ENCODE measurements at regions not wholly inside any gene's neighbourhood (a gene's known extent, or its start where the extent isn't known, plus 50 kb on each side); places are given as distances from the start of the nearest gene placed in this dataset.

DNA sequence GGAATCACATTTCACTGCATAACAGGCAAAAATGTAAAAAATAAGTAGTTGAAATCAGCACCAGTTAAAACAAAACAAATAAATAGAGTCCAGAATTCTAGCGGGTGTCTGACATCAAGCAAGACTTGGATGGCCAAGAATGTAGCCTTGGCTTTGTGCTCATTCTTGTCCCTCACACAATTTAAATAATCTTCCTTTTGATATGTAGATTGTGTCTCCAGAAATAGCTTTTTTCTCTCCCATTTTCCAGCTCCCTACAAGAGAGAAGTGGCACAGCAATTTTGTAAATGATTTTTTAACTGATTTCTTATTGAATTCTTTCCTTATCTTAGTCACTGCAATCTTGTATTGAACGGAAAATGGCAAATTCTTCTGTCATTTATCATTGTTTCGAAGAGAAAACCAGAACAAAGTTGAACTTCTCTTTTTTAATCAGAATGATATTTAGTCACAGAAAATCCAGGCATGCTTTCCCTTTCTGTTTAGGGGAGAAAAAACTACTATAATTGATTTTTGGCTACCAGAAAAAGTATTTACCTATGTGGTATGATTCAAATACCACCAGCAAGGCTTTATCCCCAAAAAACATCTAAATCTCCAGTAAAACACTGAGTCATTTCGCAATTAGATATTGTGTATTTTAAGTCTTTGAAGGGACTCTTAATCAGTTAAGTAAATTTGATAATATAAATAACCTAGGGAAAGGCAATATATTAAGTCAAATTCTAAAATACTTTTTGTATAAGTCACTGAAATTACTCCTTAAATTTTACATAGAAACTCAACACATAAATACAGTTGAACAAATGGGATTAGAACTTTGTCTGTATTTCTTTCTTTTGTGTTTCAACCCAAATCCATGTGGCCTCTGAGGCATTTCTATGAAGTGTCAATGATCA is 481.7 kb downstream of the GBE1 start:
- no peak for TF ChIP-seq CTCF (IDR thresholded peaks at IDR 0.05; ENCODE audit: insufficient read depth, low read length, poor library complexity, severe bottlenecking)
- Histone ChIP-seq H3K36me3 (ENCODE audit: control insufficient read depth, insufficient read depth, low read length) (no peaks in the 10 kb centered on the region), H3K27me3 (replicated peaks; ENCODE audit: control insufficient read depth, insufficient read depth, low read length) (no peaks in the 10 kb centered on the region), H3K4me3 (replicated peaks; ENCODE audit: low read depth, low read length) (no peak overlapping the region)
- no peak for DNase-seq (ENCODE audit: extremely low read depth, insufficient read length)

DNA sequence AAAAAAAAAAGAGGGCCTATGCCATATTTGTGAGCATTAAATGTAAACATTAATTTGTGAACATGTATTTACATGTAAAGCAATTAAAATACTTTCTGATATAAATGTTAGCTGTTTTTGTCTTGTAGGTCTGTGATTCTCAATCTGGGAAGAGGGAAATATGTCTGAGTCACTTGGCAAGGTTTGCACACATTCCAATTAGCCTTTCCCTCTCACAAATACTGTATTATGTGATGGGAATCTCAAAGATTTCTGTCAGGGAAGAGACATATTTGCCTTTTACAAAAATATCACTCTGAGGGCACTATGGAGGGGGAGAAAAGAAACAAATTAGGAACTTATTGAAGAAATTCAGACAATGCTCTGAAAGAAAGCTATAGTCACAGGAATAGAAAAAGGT is 483.6 kb downstream of the GBE1 start:
- no peak for DNase-seq (ENCODE audit: extremely low read depth, insufficient read length)
- Histone ChIP-seq H3K4me3 (replicated peaks; ENCODE audit: low read depth, low read length) (no peak overlapping the region), H3K36me3 (ENCODE audit: control insufficient read depth, insufficient read depth, low read length) (no peaks in the 10 kb centered on the region), H3K27me3 (replicated peaks; ENCODE audit: control insufficient read depth, insufficient read depth, low read length) (no peaks in the 10 kb centered on the region)
- TF ChIP-seq CTCF (IDR thresholded peaks at IDR 0.05; ENCODE audit: insufficient read depth, low read length, poor library complexity, severe bottlenecking), result no peak

- TF ChIP-seq CTCF (IDR thresholded peaks at IDR 0.05; ENCODE audit: insufficient read depth, low read length, poor library complexity, severe bottlenecking), result no peak
- Histone ChIP-seq H3K36me3 (ENCODE audit: control insufficient read depth, insufficient read depth, low read length) (no peaks in the 10 kb centered on the region), H3K27me3 (replicated peaks; ENCODE audit: control insufficient read depth, insufficient read depth, low read length) (no peaks in the 10 kb centered on the region), H3K4me3 (replicated peaks; ENCODE audit: low read depth, low read length) (no peak overlapping the region)
- DNase-seq (ENCODE audit: extremely low read depth, insufficient read length), result no peak
Observed at GRCh38 chr3:81274671-81275070, 486.8 kb downstream of the GBE1 start.

- Histone ChIP-seq H3K36me3 (ENCODE audit: control insufficient read depth, insufficient read depth, low read length) (no peaks in the 10 kb centered on the region), H3K4me3 (replicated peaks; ENCODE audit: low read depth, low read length) (no peak overlapping the region), H3K27me3 (replicated peaks; ENCODE audit: control insufficient read depth, insufficient read depth, low read length) (no peaks in the 10 kb centered on the region)
- TF ChIP-seq CTCF (IDR thresholded peaks at IDR 0.05; ENCODE audit: insufficient read depth, low read length, poor library complexity, severe bottlenecking), result no peak
- no peak for DNase-seq (ENCODE audit: extremely low read depth, insufficient read length)
Observed at GRCh38 chr3:81270603-81271379, 490.7 kb downstream of the GBE1 start.

DNA sequence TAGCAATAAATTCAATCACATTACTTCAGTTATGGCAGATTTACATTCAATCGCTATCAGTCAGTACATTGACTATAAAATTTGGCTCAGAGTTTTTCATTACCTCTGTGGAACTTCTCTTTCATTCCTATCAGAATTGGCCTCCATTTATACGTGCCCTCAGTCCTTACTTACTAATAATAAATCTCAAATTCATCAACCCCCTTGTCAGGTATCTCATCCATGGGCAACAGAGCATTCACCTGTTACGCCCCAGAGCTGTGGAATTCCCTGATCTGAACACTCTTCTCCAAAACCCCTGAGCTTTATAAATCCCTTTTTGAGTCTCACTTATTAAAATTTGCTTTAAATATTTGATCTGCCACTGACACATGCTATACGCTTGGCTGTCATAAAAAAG is 492.9 kb downstream of the GBE1 start:
- TF ChIP-seq CTCF (IDR thresholded peaks at IDR 0.05; ENCODE audit: insufficient read depth, low read length, poor library complexity, severe bottlenecking), result no peak
- no peaks in the 10 kb centered on the region for H3K36me3 ChIP-seq (ENCODE audit: control insufficient read depth, insufficient read depth, low read length)
- H3K4me3 ChIP-seq (replicated peaks; ENCODE audit: low read depth, low read length), result no peak overlapping the region
- DNase-seq (ENCODE audit: extremely low read depth, insufficient read length), result no peak
- no peaks in the 10 kb centered on the region for H3K27me3 ChIP-seq (replicated peaks; ENCODE audit: control insufficient read depth, insufficient read depth, low read length)

Data from GM06990 (cell line).